NCI-H128 (cell line): ENCODE measurements at regions not wholly inside any gene's neighbourhood (a gene's known extent, or its start where the extent isn't known, plus 50 kb on each side); places are given as distances from the start of the nearest gene placed in this dataset.

Source experiments
- DNase-seq: peaks from one replicate; lab custom pipeline; 2025; ENCODE audit not compliant: unreplicated experiment; lab: John Stamatoyannopoulos, UW

DNA sequence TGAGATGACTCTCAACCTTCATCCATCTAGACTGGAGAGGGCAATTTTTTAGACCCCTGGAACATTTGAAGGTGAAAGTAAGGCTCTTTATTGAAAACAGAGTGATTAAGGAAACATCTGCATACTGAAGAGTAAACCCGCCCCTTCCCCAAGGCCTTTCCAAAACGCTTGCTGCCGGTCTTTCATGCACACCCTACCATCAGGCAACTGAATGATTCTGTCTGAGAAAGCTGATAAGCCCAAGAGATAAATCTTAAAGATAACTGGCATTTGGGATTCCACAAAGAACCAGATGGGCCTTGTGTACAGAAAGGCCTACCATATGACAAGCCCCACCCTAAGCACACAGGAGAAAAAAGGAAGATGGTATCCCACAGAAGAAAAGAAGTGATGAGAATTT lies 54.4 kb upstream of the PIK3R1 start:
- no peak for DNase-seq

DNA sequence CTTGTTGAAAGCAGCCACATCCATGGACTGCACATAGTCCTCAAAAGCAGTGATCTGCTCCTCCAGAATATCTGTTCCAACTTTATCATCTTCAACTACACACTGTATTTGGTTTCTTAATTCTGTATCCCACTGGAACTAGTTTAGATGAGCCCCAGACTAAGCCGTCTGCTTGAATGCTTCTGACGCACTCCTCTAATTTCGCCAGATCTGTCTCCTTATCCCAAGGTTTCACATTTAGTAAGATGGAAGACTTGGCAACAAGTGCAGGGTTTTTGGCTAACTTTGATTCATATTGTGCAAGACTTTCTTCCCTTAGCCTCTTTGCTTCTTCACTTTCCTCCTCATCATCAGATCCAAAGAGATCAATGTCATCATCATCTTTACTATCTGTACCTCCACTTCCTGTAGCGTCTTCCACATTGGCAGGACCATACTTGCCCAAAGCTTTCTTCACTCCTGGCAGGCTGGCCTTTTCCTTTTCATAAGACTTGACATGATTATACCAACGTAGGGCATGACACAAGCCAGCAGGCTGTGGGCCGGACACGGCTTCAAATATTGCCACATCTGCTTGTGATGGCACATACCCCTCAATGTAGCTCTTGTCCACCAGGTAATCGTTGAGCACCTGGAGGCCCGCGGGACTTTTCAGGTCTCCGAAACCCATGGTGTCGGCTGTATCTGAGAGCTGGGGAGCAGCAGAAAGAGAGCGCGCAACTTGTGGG lies 56.2 kb upstream of the PIK3R1 start:
- DNase-seq, result no peak

DNA sequence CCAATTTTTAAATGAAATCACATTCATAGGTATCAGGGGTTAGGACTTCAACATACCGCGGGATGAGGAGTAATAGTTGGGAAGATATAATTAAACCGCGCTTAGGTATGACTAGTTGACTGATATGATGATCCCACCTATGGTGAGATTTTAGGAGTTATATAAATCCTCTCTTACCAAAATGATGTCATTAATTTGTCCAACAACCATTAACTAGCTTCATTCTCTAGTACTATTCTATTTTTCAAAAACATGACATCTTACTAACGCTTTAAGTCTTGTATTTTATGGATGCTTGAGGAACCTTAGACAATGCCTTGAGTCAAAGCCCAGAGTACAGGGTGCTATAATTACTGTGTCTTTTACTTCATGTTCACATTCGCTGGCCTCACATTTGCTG lies 59.6 kb upstream of the PIK3R1 start:
- no peak for DNase-seq

DNA sequence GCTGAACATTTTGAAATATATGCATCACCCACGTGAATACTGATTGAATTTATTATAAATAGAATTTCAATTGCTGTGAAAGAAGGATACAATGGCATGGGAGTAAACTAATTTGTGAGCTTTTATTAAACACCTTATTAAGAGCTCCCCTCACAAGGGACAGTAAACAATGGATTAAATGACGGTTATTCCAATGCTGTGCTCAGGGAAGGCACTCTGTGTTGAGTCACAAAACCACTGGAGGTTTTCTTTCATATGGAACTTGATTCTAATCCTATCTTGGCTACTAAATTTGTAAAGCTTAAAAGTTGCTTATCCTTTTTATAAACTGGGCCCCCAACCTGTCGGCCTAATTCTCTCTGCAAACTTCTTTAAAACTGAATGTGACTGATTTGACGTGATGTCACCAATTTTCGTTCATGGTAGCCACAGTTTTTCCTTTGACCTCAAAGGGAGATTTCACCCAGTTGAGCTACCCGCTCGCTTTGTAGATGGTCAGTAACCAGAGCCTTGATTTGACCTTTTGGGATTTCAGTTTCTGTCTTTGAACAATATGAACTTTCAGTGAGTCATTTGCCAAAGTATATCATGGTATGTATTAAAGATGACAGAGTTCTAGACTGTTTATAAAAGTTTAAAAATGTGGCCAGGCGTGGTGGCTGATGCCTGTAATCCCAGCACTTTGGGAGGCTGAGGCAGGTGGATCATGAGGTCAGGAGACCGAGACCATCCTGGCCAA lies 61.3 kb upstream of the PIK3R1 start:
- DNase-seq, result no peak

DNA sequence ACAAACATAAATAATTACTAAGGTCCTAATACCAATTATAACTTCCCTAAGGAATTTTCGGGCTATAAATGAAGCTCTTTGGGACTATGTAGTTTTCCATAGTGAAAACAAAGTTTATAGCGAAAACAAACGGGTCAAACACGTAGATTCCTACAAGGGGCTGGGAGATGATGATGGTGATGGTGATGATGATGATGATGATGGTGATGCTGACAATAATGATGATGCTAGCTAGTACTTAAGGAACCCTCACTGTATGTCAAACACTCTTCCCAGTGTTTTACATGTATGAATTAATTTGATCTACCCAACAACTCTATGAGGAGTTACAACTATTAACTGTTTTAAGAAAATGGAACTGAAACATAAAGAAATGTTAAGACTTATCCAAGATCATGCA lies 63.7 kb upstream of the PIK3R1 start:
- no peak for DNase-seq

DNA sequence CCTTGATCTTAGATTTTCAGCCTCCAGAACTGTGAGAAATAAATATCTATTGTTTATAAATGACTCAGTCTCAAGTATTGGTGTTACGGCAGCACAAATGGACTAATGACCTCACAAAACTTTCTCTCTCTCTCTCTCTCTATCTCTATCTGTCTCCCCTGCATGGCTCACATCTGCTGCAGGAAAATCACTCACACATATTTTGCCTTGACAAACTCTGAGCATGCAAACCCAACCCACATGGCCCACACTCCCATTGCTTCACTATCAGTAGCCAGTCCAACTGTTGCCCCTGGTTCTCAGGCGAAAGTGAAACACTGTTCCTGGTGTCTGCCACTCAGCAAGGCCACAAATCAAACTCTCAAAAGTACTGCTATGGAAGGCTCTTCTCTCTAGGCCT lies 66.4 kb upstream of the PIK3R1 start:
- DNase-seq, result no peak

DNA sequence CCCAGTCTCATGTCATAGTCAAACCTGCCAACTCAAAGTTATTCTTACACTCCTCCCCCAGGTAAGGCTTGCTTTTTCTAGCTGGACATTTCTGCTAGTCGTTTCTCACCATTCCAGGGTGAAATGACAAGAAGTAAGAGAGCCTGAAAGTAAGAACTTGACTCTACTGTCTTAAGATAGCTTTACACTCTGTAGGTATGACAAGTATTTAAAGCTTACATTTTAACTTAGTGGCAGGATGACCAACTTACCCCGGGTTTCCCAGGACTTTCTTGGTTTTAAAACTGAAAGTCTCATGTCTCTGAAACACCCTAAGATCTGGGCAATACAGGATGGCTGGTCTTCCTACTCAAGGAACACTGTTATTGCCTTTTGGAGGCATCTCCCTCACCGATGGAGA lies 67.5 kb upstream of the PIK3R1 start:
- DNase-seq, result no peak

DNA sequence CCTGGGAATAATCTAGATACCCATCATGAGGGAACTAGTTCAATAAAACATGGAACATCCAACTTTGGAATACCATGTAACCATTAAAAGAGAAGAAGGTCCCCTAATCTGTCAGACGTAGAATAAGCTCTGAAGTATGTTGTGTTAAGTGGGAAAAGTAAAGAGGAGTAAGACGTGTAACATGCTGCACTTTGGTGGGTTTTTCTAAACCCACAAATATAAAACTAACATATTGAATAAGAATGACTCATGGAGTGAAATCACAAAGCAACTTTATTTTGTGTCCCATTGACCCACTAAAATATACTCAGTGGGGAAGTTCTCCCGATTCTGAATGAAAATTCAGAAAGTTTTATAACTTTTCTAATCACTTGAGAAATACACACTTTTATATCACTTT lies 67.9 kb upstream of the PIK3R1 start:
- DNase-seq, result no peak

DNA sequence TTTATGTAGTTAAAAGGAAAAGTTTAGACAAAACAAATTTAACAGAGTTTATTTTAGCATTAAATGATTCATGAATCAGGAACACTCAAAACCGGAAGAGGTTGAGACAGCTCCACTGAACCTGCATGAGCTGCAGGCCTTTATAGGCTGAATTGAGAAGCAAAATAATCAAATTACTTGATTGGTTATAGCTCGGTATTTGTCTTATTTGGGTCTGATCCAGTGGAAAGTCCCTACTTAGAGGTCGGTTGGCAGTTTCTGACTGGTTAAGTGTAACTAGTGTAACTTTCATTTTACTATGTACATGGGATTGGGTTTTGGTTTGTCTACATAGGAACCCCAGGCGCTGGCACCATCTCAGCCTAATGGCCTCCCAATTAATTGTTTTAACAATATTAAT lies 74.1 kb upstream of the PIK3R1 start:
- DNase-seq, result no peak

DNA sequence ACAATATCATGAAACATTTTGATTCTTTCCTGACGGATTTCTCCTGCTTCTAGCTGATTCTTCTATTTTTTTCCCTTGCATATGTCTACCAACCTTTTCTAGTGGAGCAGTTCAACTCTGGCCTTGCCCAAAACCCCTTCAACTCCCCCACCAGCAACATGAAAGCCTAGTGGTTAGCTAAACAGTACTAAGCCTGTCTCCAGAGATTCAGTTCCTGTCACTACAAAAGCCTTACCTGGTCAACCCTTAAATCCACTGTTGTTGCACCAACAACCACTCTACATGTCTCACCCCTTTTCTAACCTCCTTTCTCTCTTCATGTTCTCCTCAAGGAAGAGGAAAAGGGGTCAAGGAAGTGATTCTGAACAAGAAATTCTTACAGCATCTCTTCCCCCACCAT lies 74.8 kb upstream of the PIK3R1 start:
- DNase-seq, result no peak

DNA sequence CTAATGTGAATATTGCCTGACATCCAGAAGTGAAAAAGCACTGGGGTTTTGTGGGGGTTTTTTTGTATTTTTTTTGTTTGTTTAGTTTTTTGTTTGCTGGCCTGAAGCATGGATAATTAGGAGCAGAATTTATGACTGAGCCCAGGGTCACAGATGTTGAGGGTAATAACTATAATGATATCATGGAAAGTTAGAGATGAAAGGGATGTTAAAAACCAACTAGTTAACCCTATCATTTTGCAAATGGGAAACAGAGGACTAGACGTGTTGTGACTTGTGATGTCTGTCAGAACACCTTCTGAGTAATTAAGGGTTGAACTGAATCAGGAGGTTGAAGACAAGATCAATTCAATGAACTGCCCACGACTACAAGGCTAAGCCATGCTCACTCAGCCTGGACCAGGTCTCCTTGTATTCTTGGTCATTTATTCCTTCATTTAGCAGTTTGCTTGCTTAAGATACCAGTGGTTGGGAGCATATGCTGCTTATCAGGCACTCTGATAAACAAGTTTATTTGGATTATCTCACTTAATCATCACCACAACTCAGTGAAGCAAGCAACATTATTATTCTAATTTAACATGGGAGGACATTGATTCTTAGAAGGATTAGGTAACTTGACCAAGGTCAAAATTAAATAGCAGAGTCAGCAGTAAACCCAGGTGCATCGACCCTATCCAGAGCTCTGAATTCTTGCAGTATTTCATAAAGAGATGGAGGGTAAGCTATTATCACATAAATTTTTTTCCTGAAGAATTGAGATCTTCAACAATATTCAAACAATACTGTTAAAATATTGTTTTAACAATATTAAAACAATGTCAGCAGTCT lies 75.7 kb upstream of the PIK3R1 start:
- no peak for DNase-seq

DNA sequence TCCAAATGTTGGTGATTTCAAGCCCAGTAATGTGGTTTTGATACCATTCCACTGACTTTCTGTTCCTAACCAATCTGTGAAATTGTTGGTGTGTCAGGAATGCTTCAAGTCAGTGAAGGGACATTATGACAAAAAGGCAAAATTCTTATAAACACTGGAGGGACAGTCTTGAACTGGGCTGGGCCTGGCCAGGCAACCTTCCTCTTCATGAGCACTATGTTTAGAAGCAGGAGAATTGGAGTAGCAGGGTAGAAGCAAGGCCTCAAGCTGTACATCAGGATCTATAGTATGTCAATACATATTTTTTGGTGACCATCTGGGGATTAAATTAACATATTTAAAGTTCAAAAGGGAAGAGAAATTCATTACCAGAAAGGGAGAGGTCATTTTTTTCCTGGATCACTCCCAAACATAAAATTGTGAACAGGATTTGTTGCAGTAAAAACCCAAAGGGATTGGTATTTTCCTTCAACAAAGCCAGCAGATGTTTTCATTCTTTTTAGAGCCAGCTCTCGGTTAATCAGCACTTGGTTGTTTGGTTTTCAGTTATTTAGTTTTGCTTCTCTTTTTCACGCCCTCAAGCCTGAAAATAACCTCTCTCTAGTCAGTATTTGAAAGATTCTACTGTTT lies 77.9 kb upstream of the PIK3R1 start:
- no peak for DNase-seq

DNA sequence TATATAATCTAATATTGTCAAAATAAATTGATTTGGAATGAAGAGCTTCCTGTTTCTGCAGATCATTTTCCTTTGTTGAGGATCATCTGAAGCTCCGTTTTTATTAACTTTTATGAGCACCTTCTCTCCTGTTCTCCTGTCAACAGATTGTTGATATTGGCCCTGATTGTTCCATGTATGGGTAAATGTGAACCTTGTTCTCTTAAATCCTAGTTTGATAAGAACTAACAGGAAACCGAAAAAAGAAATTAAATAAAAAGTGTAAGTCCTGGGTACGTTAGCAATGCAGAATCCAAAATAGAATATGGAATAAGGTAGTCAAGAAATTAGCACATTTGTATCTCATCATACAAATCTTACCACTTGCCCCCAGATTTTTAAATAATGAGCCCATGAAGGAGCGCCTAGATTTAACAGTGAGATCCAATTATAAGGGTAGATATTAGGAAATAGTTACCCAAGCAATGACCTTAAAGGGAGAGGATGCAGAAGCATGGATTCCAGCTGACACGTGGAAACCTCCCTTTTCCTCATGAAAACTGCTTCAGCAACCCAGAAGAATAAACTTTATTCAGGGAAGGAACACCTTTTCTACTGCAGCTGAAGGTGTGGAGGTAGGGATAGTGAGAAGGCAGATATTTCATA lies 80.8 kb upstream of the PIK3R1 start:
- DNase-seq, result no peak

DNA sequence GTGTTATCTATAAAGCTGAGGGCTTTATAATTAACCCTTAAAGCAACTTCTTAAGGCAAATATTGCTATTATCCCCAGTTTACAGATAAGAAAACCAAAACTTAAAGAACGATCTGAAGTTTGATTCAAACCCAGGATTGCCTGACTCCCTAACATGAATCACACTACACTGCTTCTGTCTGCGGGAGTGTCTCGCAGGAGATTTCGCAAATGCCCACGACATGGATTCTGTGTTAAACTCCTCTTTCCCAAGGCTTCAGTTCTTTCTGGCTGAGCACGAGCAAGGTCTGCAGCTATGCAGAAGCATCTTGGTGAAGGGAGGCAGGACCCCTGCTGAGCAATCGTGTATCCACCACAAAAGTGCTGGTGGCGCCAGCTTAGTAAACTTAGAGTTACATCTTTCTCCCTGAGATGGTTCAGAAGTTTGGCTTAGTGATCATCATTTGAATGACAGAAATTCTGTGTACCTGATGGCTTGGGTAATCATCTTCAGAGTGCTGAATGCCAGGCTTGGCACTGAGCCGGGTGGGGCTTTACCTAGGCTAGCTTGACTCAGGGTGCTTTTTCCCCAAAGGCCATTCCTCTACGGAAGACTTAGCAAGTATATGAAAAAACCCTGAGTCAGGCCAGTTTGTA lies 81.4 kb upstream of the PIK3R1 start:
- DNase-seq, result no peak

DNA sequence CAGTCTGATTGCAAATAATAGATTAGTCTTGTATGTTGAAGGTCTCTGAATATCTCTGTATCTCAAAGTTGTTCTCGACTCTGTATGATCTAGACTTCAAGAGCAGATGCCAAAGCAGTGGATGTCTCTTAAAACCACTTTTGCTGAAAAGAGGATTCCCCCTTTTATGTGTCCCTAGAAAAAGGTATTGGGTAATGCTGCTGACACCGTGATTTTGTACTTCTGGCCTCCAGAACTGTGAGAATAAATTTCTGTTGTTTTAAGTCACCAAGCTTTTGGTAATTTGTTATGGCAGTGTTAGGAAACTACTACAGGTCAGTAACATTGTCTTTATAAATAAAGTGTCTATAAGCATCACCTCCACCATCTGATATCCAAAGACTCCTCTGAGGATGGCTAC lies 85.3 kb upstream of the PIK3R1 start:
- no peak for DNase-seq

DNA sequence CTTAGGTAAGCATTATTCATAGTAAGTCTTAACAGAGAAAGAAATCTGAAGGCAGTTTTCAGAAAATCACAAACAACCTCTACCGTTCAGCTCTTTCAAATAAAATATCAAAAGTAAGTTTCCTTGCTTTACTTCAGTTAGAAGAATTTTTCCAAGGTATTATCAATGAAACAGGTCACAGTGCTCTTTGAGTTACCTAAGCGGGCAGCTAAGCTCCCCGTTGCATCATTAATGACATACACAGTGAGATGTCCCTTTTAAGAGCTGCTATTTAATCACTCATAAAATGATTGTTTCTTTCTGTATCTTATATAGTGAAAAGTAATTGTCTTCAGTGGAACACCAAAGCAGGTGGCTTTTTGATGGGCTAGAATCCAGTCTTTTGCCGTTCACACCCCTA lies 86.2 kb upstream of the PIK3R1 start:
- DNase-seq, result no peak

DNA sequence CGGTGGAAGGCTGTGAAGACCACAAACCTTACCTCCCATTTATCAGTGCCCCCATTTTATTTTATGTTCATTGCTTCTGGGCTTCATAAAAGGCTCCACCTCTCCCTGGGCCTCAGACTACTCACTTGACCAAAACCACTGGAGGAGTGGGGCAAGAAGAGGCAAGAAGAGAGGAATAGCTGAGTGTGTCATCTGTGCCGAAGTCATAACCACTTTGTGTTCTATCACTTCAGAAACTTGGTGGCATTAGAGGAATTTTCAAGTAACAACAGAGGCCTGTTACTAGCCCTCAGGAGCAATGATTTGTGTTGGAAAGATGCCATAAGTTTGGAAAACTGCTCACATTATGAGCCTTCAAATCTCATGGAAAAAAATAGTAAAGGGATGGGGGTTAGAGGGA lies 88.7 kb upstream of the PIK3R1 start:
- DNase-seq, result no peak

DNA sequence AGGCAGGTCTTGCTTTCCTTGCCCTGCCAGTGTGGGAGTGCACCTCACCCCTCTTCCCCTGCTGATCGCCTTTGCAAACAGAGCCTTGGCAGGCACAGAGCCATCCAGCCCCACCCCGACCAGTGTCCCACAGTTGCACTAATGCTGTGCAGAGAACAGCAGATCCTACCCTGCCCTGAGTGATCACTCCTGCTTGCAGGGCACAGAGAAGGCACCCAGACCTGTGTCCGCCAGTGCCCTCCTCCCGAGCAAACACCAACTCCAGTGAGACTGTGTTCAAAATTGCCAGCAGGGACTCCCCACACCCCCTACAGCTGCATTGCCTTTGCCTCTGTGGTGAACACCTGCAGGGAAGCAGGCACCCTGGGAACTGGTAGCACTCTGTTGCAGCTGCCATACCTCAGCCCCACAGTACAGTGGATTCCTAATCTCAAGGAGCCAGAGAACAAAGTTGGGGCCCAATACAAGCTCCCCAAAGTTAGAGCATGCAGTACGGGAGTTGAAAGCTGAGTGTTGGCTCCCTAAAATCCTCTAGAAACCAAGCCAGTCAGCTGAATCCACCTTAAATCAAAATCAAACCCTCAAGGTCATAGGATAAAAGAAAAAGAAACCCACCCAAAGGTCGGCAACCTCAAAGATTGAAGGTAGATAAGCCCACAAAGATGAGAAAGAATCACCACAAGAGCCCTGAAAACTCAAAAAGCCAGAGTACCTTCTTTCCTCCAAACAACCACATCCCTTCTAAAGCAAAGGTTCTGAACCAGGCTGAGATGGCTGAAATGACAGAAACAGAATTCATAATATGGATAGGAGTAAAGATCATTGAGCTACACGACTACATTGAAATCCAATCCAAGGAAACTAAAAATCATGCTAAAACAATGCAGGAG lies 92.9 kb upstream of the PIK3R1 start:
- no peak for DNase-seq

DNA sequence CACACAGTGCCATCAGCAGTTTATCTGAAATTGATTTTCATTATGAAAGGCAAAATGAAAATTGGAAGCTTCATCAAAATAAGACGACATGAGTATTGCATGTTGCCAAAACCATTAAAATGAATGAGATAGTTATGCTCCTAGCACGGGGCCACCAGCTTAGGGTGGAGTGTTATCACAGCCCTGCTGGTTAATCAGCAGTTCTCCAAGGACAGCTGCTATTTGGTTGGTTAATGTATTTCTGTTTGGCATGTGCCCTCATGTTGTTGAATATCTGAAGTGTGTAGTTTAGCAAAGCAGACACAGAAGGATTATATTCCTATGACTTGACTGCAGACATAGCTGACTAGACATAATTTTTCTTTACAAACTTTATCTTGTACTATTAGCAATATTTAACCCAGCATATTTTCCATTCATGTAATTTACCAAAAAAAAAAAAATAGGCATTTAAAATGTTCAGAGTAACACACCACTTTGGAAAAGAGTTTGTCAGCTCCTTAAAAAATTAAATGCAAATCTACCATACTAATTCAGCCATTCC lies 98.6 kb upstream of the PIK3R1 start:
- no peak for DNase-seq
